B cell (primary cell): ENCODE measurements at regions not wholly inside any gene's neighbourhood (a gene's known extent, or its start where the extent isn't known, plus 50 kb on each side); places are given as distances from the start of the nearest gene placed in this dataset.

Experiments used
- ATAC-seq: fragments of 200-7000 bp; cut with Tn5 transposase; one replicate; pipeline ENCODE4 v1.10.0; 2021; ENCODE audit warnings: low read depth, mild to moderate bottlenecking, moderate number of reproducible peaks, moderate library complexity
- CTCF ChIA-PET: fragments of 350-600 bp; sonication (Branson Sonifier 250); formaldehyde crosslinking; loops from one replicate; lab custom pipeline; 2021; ENCODE audit warnings: antibody characterized with exemption, inconsistent platforms; lab: Charles Lee
- POLR2A ChIA-PET: fragments of 350-600 bp; sonication (Branson Sonifier 250); formaldehyde crosslinking; loops from one replicate; lab custom pipeline; 2021; ENCODE audit warnings: antibody characterized with exemption; lab: Charles Lee
- DNase-seq: peaks from one replicate; pipeline ENCODE4 v3.0.0; 2013
- H2AFZ ChIP-seq: 2 replicates; pipeline ENCODE4 v1.6.1; 2012; ENCODE audit warnings: mild to moderate bottlenecking, low read depth, low read length; ENCODE audit not compliant: insufficient read depth, poor library complexity, severe bottlenecking
- H3K27ac ChIP-seq, 2 donors: 1 replicate in 1 of 2; 2 replicates in 1 of 2; pipeline ENCODE4 v1.5.1; 2012 to 2013; ENCODE audit warnings: low read length in 2 of 2, mild to moderate bottlenecking in 2 of 2, moderate library complexity in 1 of 2
- H3K27me3 ChIP-seq, 4 experiments: fragments of 200-600 bp in 1 of 4; sonication (generic) in 1 of 4; replicated peaks in 1 of 4; 1 replicate in 2 of 4; 2 replicates in 2 of 4; pipeline versions ENCODE4 v1.6.1 to v1.7.0; 2013 to 2016; ENCODE audit warnings: low read length in 3 of 4, mild to moderate bottlenecking in 2 of 4, mixed read lengths in 1 of 4, moderate library complexity in 1 of 4; ENCODE audit not compliant: insufficient read depth in 4 of 4, control insufficient read depth in 3 of 4; ENCODE audit errors: control extremely low read depth in 1 of 4
- H3K36me3 ChIP-seq, 2 experiments: replicated peaks in 1 of 2; 1 replicate in 1 of 2; 2 replicates in 1 of 2; pipeline versions ENCODE4 v1.6.1 to v1.7.1; 2013; ENCODE audit warnings: low read length in 1 of 2; ENCODE audit not compliant: insufficient read depth in 2 of 2, control insufficient read depth in 1 of 2; ENCODE audit errors: control extremely low read depth in 1 of 2, extremely low read depth in 1 of 2
- H3K4me1 ChIP-seq, 2 donors: fragments of 200-600 bp in 1 of 2; sonication (generic) in 1 of 2; 1 replicate in 1 of 2; 2 replicates in 1 of 2; pipeline versions ENCODE4 v1.5.1 to v1.6.1; 2013 to 2017; ENCODE audit warnings: low read length in 2 of 2; ENCODE audit not compliant: control insufficient read depth in 2 of 2, insufficient read depth in 2 of 2
- H3K4me2 ChIP-seq: replicated peaks from 2 replicates; pipeline ENCODE3; 2012; ENCODE audit warnings: mild to moderate bottlenecking, low read depth, low read length; ENCODE audit not compliant: poor library complexity, severe bottlenecking
- H3K4me3 ChIP-seq, 5 experiments: fragments of 200-600 bp in 1 of 5; sonication (generic) in 1 of 5; 1 replicate in 3 of 5; 2 replicates in 2 of 5; pipeline versions ENCODE4 v1.5.1 to v1.7.0; 2011 to 2016; ENCODE audit warnings: low read length in 4 of 5, mild to moderate bottlenecking in 4 of 5, low read depth in 2 of 5, control low read depth in 1 of 5, moderate library complexity in 1 of 5; ENCODE audit not compliant: insufficient read depth in 1 of 5; ENCODE audit errors: control extremely low read depth in 1 of 5, extremely low read depth in 1 of 5
- H3K79me2 ChIP-seq: fragments of 200-600 bp; sonication (generic); one replicate; pipeline ENCODE4 v1.6.0; 2016; ENCODE audit warnings: low read length; ENCODE audit not compliant: control insufficient read depth, insufficient read depth
- H3K9ac ChIP-seq: fragments of 200-600 bp; sonication (generic); 2 replicates; pipeline ENCODE4 v1.6.1; 2017; ENCODE audit warnings: mild to moderate bottlenecking, low read length, moderate library complexity
- H3K9me3 ChIP-seq, 3 donors: one replicate each; pipeline versions ENCODE4 v1.6.1 to v1.7.1; 2013; ENCODE audit warnings: low read length in 2 of 3; ENCODE audit not compliant: control insufficient read depth in 2 of 3, insufficient read depth in 1 of 3; ENCODE audit errors: control extremely low read depth in 1 of 3
- H4K20me1 ChIP-seq: 2 replicates; pipeline ENCODE4 v1.6.0; 2012; ENCODE audit warnings: mild to moderate bottlenecking, low read length; ENCODE audit not compliant: insufficient read depth, control insufficient read depth, poor library complexity, severe bottlenecking
- H3K27ac Mint-ChIP-seq: one replicate; pipeline ENCODE4 v1.8.0; 2021; ENCODE audit warnings: mixed read lengths
- H3K27me3 Mint-ChIP-seq: one replicate; pipeline ENCODE4 v1.8.0; 2021; ENCODE audit warnings: mixed read lengths
- H3K4me1 Mint-ChIP-seq: one replicate; pipeline ENCODE4 v1.8.0; 2021; ENCODE audit warnings: mixed read lengths
- H3K4me3 Mint-ChIP-seq: one replicate; pipeline ENCODE4 v1.8.0; 2021; ENCODE audit warnings: mixed read lengths
- H3K9me3 Mint-ChIP-seq: one replicate; pipeline ENCODE4 v1.8.0; 2022; ENCODE audit warnings: mixed read lengths; ENCODE audit not compliant: insufficient read depth
- CTCF ChIP-seq: fragments of 200-600 bp; IDR thresholded peaks from one replicate; pipeline ENCODE4 v1.8.0; 2022; ENCODE audit warnings: antibody characterized with exemption, mild to moderate bottlenecking
- EZH2 ChIP-seq: IDR thresholded peaks from 2 replicates; pipeline ENCODE4 v1.6.1; 2012; ENCODE audit warnings: borderline replicate concordance, low read depth, mild to moderate bottlenecking, moderate library complexity, low read length; ENCODE audit not compliant: insufficient read depth, poor library complexity, severe bottlenecking
- WGBS: methylation state at CpG from one replicate; pipeline ENCODE4 v1.1.5; 2013; ENCODE audit warnings: missing lambda C conversion rate; ENCODE audit not compliant: insufficient coverage; 5-methylcytosine and 5-hydroxymethylcytosine counted together
- intact Hi-C: fragments of 100-400 bp; cut with micrococcal nuclease; formaldehyde crosslinking; loops from one replicate; pipeline ENCODE4 v1.10.0; 2022

- POLR2A ChIA-PET = no interaction called here
- Mint-ChIP-seq H3K9me3 (peaks cover 5% of the 10 kb centered on the region), H3K4me1 (no peaks in the 10 kb centered on the region), H3K4me3 (no peak overlapping the region), H3K27me3 (peaks cover under 1% of the 10 kb centered on the region), H3K27ac (no peak overlapping the region)
- ATAC-seq = no peak
- no peaks in the 10 kb centered on the region for H4K20me1 ChIP-seq
- CTCF ChIA-PET = no interaction called here
- no peak overlapping the region for H2AFZ ChIP-seq
- no peak overlapping the region for H3K9ac ChIP-seq
- no peak overlapping the region for H3K4me2 ChIP-seq
- no peak for DNase-seq
- no peaks in the 10 kb centered on the region for H3K79me2 ChIP-seq
- peaks cover 0 to 2% (median under 1%) of the 10 kb centered on the region in 4 experiments for H3K27me3 ChIP-seq
- H3K4me1 ChIP-seq = no peaks in the 10 kb centered on the region
- no peak overlapping the region for H3K27ac ChIP-seq
- WGBS = 90% methylated on average over 2 of the region's 2 CpGs
- no peaks in the 10 kb centered on the region for H3K36me3 ChIP-seq
- no peak for TF ChIP-seq EZH2
- no peak for TF ChIP-seq CTCF
- no peaks in the 10 kb centered on the region for H3K9me3 ChIP-seq
- intact Hi-C loops = no loop called here
- H3K4me3 ChIP-seq = no peak overlapping the region
Measured at GRCh38 chr2:61721382-61721781, 132.5 kb downstream of the FAM161A start.

- Mint-ChIP-seq H3K4me3 (no peak overlapping the region), H3K9me3 (peaks cover under 1% of the 10 kb centered on the region), H3K27me3 (no peaks in the 10 kb centered on the region), H3K4me1 (no peaks in the 10 kb centered on the region), H3K27ac (no peak overlapping the region)
- intact Hi-C loops = no loop called here
- no peak overlapping the region for H2AFZ ChIP-seq
- H3K4me3 ChIP-seq = no peak overlapping the region
- no peaks in the 10 kb centered on the region for H3K79me2 ChIP-seq
- H3K36me3 ChIP-seq = no peaks in the 10 kb centered on the region
- no peak overlapping the region for H3K9ac ChIP-seq
- ATAC-seq (no peak), DNase-seq (no peak)
- H3K4me1 ChIP-seq = no peaks in the 10 kb centered on the region
- no peaks in the 10 kb centered on the region for H4K20me1 ChIP-seq
- no peak overlapping the region for H3K4me2 ChIP-seq
- TF ChIP-seq CTCF (no peak), EZH2 (no peak)
- peaks cover 0 to 2% (median under 1%) of the 10 kb centered on the region in 4 experiments for H3K27me3 ChIP-seq
- no peaks in the 10 kb centered on the region for H3K9me3 ChIP-seq
- WGBS = 100% methylated on average over 1 of the region's 3 CpGs
- CTCF ChIA-PET = no interaction called here
- POLR2A ChIA-PET = no interaction called here
- no peak overlapping the region for H3K27ac ChIP-seq
Measured at GRCh38 chr2:61720911-61721310, 132.9 kb downstream of the FAM161A start.
